GM18858 (cell line): ENCODE measurements at regions not wholly inside any gene's neighbourhood (a gene's known extent, or its start where the extent isn't known, plus 50 kb on each side); places are given as distances from the start of the nearest gene placed in this dataset.

Source experiments
- ATAC-seq: cut with Tn5 transposase; IDR thresholded peaks from one replicate; pipeline ENCODE4 v1.9.1; 2021; ENCODE audit not compliant: unreplicated experiment

DNA sequence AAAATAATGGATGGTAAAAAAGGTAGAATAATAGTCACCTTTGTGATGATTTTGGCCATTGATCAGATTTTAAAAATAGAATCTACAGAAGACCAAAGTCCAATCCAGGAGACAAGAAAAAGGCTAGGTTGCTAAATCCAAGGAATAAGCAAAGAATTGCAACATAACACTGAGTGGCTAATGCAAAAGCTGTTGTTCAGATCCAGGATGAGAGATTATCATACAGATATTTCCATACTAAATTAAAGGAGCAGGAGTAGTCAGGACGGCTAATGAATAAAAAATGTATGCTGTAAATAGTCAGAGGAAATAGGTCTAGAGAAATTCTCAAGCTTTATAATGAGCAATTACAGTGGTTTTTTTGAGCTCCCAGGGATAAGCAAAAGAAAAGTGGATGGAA is 745.9 kb upstream of the ACVR2A start:
- no peak for ATAC-seq

- no peak for ATAC-seq
These were observed 747.1 kb upstream of the ACVR2A start for GRCh38 chr2:147097747-147098146.

GRCh38 chr2:147096671-147097070 is 748.2 kb upstream of the ACVR2A start:
- no peak for ATAC-seq

- ATAC-seq = no peak
These were observed 749.5 kb upstream of the ACVR2A start for GRCh38 chr2:147095376-147095775.

DNA sequence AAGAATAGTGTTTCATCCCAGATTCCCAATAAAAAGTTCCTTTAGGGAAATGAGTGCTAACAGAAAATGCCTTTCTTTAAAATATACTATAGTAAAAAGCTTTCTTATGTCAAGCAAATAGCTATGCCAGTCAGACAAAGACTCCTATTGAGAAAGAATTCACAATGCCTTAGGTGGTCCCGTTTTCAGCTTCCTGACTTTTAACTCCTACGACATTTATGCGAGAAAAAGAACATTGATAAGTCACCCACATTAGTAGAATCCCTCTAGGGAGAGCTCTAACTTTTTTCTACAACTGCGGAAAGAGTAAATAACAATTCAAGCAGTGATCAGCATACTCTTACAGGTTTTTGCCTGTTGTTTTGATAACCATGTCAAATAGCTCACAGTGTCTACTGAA is 750.8 kb upstream of the ACVR2A start:
- no peak for ATAC-seq

GRCh38 chr2:147092266-147092665 is 752.6 kb upstream of the ACVR2A start:
- ATAC-seq = no peak

DNA sequence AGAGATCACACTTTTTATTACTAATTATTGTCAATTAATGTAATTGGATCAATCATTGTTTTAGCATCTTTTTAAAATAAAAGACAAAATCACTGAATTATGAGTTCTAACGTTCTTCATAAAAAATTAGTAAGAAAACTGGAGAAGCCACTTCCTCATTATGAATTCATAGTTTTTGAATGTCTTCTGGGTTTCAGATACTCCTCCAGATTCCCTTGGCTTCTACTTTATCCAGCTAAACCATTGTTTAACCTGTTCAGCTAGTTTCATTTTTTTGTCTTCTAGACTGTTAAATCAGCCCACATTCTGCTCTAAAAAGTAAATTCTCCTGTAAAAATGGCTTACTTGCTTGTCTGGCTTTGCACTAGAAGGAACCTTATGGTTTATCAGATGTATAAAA is 753.4 kb upstream of the ACVR2A start:
- no peak for ATAC-seq

DNA sequence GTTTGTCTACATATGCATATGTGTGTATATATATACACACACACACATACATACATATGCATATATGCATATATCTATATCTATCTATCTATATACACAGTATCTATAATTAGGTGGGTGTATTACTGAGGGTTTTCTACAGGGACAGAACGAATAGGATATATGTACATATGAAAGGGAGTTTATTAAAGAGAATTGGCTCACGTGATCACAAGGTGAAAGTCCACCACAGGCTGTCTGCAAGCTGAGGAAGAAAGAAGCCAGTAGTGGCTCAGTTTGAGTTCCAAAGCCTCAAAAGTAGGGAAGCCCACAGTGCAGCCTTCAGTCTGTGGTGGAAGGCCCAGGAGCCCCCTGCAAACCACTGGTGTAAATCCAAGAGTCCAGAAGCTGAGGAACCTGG is 756.0 kb upstream of the ACVR2A start:
- no peak for ATAC-seq

- no peak for ATAC-seq
These were observed 758.1 kb upstream of the ACVR2A start for GRCh38 chr2:147086715-147087114.

GRCh38 chr2:147083664-147084063 is 761.2 kb upstream of the ACVR2A start:
- ATAC-seq = no peak

GRCh38 chr2:147082850-147083522 is 761.8 kb upstream of the ACVR2A start:
- peak; percentile 88 for ATAC-seq

DNA sequence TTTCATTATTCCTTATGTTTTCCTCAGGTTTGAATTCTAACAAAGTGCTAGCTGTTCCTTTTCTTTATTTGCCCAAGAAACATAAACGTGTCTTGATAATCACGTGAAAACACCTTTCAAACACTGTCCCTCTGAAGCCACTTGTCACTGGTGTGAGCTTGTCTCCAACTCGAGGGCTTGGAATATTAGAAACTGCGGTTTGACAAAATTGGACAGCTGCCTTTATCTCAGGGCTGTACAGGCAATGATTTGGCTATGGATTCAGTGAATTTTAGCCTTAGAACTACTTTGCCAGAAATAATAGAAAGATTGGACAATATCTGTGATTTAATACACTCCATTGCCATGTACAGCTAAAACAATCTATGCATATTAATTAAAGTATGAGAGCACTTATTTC is 763.0 kb upstream of the ACVR2A start:
- no peak for ATAC-seq

DNA sequence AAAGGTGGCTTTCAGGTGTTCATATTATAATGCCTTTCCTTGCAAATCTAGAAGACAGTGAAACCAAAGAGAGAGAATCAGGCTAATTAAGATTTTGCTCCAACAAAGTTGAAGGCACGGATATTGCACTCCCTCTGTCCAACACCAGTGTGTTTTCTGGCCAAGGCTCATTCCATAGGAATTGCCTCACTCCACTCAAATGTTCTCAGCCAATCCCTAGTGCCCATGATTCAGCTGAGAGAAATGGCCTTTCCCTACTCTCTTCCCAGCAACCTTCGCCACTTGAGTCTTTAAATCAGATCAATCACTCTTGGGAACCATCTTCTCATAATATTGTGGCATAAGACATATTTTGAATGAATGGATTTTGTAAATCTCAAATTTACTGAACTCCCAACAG is 768.2 kb upstream of the ACVR2A start:
- ATAC-seq = no peak

- ATAC-seq = no peak
These were observed 776.8 kb upstream of the ACVR2A start for GRCh38 chr2:147068071-147068470.

GRCh38 chr2:147067136-147067535 is 777.7 kb upstream of the ACVR2A start:
- ATAC-seq = no peak

DNA sequence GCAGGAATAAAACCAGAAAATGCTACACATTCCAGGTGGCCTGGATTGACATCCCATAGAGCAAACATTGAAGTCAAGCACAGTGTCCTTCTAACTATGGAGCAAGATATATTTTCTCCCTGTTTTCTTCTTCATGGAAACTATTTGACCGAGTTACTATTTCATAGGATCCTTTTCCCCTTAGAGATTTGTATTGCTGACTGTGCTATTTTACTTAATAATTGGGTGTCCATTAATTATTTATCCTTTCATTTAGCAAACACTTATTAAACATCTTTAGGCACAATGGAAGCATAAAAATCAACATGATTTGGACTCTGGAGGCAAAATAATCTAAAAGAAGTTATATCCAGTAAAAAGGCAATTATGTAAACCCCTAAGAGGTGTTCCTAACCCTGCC is 782.8 kb upstream of the ACVR2A start:
- ATAC-seq = no peak

GRCh38 chr2:147061269-147061668 is 783.6 kb upstream of the ACVR2A start:
- no peak for ATAC-seq

DNA sequence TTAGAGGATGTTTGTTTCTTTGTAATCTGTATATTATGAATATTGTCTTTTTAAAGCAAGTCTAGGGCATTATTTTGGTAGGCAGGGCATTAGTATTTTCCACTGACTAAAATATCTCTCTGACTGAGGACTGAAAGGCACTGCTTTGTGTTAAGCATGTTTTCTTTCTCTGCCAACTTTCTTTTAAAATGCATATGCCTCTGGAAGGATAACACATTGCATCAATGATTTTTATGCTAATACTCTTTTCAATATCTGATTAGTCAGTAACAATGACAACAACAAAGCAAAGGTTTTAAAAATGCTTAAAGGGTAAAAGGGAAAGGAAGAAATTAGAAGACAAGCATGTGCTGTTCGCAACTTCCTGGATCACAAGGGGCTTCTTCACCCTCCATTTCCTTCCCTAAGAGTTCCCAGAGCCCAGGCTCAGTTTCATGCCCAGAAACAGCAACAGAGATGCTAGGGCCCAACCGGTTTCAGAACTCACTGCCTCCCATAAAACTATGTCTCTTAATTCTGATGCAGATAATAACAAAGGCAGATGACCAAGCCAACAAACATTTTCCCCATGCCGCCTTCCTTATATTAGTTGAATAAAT is 786.8 kb upstream of the ACVR2A start:
- ATAC-seq = no peak

DNA sequence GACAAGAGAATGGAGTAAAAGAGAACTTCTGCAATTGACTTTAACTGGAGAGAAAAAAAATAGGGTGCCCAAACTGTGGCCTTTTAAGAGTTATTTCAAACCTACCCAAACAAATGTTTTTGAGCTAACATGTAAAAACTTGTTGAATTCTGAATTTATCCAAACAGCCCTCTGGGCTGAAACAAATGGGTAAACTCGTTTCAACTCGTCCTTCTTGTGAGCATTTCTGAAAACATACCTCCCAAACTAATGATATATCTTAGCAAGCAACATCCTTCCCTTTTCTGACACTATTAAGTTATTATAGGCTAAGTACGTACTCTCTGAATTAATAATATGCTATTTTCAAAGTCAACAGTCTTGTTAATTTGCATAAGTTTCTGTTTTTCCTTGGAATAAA is 793.0 kb upstream of the ACVR2A start:
- ATAC-seq = no peak

- no peak for ATAC-seq
These were observed 793.6 kb upstream of the ACVR2A start for GRCh38 chr2:147051248-147051647.

DNA sequence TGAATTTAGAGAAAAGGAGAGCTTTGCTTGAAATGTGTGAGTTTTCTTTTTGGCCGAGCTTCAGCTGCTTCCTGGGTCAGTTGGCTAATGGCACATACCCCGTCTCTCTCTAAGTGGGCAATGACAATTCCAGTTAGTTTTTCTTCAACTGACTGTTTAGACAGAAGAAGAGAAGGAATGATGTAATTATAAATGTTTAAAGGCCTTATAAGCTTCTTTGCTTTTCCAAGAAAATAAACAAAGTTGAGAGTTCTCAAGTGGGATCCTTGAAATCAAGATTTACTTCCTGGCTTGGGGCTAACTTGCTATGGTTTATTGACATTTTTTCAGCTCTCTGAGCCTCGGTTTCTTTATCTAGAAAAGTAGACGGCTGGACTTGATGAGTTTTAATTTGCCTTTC is 794.9 kb upstream of the ACVR2A start:
- ATAC-seq = no peak

- ATAC-seq = no peak
These were observed 798.4 kb upstream of the ACVR2A start for GRCh38 chr2:147046473-147046872.

DNA sequence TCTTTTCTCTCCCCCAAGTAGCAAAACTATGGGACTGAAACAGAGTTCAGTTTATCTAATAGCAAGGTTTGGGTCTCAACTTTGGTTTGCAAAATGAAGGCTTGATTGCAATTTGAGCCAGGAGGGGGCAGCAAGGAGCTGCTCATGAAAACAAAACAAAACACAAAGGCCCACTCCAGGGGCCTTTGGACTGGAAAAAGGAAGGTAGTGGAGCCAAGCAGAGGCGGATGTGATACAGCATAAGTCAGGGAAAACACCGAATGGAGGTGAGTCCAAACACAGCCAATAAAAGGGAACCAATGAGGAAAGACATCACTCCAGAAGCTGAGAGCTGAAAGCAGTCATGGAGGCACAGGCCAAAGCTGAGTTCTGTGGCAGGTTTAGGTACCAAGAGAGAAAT is 799.7 kb upstream of the ACVR2A start:
- peak; percentile 66 for ATAC-seq
